Panc1 (cell line): ENCODE measurements at regions not wholly inside any gene's neighbourhood (a gene's known extent, or its start where the extent isn't known, plus 50 kb on each side); places are given as distances from the start of the nearest gene placed in this dataset.

Source experiments
- POLR2AphosphoS5 ChIP-seq: IDR thresholded peaks from 2 replicates; pipeline ENCODE4 v1.6.1; 2012; ENCODE audit warnings: mild to moderate bottlenecking, low read depth, low read length, moderate library complexity
- SIN3A ChIP-seq: IDR thresholded peaks from 2 replicates; pipeline ENCODE4 v1.6.1; 2012; ENCODE audit warnings: low read depth, mild to moderate bottlenecking, low read length, moderate library complexity, borderline replicate concordance; ENCODE audit not compliant: insufficient read depth
- TCF7L2 ChIP-seq: IDR thresholded peaks from 2 replicates; pipeline ENCODE4 v1.6.1; 2011; ENCODE audit warnings: mild to moderate bottlenecking, low read depth, low read length, inconsistent platforms
- TF ChIP-seq, protein P1 (sequence below): fragments of 450-650 bp; IDR thresholded peaks from 2 replicates; pipeline ENCODE4 v1.5.1; 2017; ENCODE audit warnings: mild to moderate bottlenecking
- TF ChIP-seq, protein P2 (sequence below), 2 experiments: IDR thresholded peaks; 2 replicates each; pipeline ENCODE4 v1.6.1; 2011 to 2012; ENCODE audit warnings: low read depth in 2 of 2, control low read depth in 1 of 2, low read length in 1 of 2, mild to moderate bottlenecking in 1 of 2, moderate library complexity in 1 of 2; ENCODE audit not compliant: insufficient read depth in 1 of 2

DNA sequence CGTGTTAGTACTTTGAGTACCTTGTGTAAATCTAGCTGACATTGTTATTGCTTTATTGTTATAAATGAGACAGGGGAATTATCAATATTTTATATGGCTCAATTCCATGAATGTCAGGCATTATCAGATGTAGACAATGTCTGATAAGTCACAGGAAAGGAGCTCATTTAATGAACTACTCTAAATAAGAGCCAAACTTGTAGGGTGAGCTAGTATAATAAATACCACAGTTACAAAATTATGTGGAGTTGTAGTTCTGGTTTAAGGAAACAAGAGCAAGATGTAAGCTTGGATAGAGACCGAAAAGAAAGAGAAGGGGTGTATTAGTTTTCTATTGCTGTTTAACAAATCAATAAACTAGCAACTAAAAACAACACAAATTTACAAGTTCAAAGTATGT is 891.8 kb upstream of the SLITRK1 start:
- TF ChIP-seq, protein P1, sequence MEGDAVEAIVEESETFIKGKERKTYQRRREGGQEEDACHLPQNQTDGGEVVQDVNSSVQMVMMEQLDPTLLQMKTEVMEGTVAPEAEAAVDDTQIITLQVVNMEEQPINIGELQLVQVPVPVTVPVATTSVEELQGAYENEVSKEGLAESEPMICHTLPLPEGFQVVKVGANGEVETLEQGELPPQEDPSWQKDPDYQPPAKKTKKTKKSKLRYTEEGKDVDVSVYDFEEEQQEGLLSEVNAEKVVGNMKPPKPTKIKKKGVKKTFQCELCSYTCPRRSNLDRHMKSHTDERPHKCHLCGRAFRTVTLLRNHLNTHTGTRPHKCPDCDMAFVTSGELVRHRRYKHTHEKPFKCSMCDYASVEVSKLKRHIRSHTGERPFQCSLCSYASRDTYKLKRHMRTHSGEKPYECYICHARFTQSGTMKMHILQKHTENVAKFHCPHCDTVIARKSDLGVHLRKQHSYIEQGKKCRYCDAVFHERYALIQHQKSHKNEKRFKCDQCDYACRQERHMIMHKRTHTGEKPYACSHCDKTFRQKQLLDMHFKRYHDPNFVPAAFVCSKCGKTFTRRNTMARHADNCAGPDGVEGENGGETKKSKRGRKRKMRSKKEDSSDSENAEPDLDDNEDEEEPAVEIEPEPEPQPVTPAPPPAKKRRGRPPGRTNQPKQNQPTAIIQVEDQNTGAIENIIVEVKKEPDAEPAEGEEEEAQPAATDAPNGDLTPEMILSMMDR, result no peak
- no peak for TF ChIP-seq POLR2AphosphoS5
- no peak for TF ChIP-seq SIN3A
- TF ChIP-seq, protein P2, sequence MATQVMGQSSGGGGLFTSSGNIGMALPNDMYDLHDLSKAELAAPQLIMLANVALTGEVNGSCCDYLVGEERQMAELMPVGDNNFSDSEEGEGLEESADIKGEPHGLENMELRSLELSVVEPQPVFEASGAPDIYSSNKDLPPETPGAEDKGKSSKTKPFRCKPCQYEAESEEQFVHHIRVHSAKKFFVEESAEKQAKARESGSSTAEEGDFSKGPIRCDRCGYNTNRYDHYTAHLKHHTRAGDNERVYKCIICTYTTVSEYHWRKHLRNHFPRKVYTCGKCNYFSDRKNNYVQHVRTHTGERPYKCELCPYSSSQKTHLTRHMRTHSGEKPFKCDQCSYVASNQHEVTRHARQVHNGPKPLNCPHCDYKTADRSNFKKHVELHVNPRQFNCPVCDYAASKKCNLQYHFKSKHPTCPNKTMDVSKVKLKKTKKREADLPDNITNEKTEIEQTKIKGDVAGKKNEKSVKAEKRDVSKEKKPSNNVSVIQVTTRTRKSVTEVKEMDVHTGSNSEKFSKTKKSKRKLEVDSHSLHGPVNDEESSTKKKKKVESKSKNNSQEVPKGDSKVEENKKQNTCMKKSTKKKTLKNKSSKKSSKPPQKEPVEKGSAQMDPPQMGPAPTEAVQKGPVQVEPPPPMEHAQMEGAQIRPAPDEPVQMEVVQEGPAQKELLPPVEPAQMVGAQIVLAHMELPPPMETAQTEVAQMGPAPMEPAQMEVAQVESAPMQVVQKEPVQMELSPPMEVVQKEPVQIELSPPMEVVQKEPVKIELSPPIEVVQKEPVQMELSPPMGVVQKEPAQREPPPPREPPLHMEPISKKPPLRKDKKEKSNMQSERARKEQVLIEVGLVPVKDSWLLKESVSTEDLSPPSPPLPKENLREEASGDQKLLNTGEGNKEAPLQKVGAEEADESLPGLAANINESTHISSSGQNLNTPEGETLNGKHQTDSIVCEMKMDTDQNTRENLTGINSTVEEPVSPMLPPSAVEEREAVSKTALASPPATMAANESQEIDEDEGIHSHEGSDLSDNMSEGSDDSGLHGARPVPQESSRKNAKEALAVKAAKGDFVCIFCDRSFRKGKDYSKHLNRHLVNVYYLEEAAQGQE (IDR thresholded peaks at IDR 0.05; ENCODE audit: insufficient read depth in 1 of 2, low read depth in 2 of 2, low read length in 1 of 2), result no peak
- TF ChIP-seq TCF7L2, result no peak
